ENCODE measurements at regions not wholly inside any gene's neighbourhood (a gene's known extent, or its start where the extent isn't known, plus 50 kb on each side); places are given as distances from the start of the nearest gene placed in this dataset.

DNA sequence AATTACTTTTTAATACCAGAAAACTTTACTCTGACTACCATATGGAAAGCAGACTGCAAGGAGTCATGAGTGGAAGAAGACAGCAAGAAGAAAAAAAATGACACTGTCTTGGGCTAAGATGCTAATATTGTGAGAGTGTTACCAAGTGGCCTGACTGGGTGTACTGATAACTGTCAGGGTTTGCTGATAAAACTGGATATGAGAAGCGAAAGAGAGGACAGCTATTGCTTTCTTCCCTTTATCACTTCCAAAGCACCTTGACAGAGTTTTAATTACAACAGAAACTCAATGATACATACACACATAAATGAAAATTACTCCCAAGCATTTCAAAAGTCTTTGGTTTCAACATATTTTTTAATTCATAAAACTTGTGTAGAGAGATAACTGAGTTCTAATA lies 368.5 kb downstream of the ZEB2 start:
- TF ChIP-seq GLIS1 (tag by site-specific recombination; IDR thresholded peaks at IDR 0.05) (no peak), CTCF (tag by site-specific recombination; IDR thresholded peaks at IDR 0.05) (no peak), ZSCAN5A (tag by site-specific recombination; IDR thresholded peaks at IDR 0.05) (no peak), ZNF529 (tag by site-specific recombination; IDR thresholded peaks at IDR 0.05; ENCODE audit: insufficient replicate concordance) (no peak), OSR2 (tag by site-specific recombination; IDR thresholded peaks at IDR 0.05) (no peak), ZFHX2 (tag by site-specific recombination; conservative IDR thresholded peaks at IDR 0.05) (no peak), ZNF311 (tag by site-specific recombination; IDR thresholded peaks at IDR 0.05; ENCODE audit: borderline replicate concordance) (no peak), ZEB2 (tag by site-specific recombination; IDR thresholded peaks at IDR 0.05) (no peak), MEIS1 (CRISPR knock-in tag; IDR thresholded peaks at IDR 0.05; ENCODE audit: borderline replicate concordance) (no peak), REPIN1 (tag by site-specific recombination; IDR thresholded peaks at IDR 0.05; ENCODE audit: low read depth) (no peak)
- TF ChIP-seq, protein P1, sequence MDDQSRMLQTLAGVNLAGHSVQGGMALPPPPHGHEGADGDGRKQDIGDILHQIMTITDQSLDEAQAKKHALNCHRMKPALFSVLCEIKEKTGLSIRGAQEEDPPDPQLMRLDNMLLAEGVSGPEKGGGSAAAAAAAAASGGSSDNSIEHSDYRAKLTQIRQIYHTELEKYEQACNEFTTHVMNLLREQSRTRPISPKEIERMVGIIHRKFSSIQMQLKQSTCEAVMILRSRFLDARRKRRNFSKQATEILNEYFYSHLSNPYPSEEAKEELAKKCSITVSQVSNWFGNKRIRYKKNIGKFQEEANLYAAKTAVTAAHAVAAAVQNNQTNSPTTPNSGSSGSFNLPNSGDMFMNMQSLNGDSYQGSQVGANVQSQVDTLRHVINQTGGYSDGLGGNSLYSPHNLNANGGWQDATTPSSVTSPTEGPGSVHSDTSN (CRISPR knock-in tag; IDR thresholded peaks at IDR 0.05): no peak
- TF ChIP-seq, protein P2, sequence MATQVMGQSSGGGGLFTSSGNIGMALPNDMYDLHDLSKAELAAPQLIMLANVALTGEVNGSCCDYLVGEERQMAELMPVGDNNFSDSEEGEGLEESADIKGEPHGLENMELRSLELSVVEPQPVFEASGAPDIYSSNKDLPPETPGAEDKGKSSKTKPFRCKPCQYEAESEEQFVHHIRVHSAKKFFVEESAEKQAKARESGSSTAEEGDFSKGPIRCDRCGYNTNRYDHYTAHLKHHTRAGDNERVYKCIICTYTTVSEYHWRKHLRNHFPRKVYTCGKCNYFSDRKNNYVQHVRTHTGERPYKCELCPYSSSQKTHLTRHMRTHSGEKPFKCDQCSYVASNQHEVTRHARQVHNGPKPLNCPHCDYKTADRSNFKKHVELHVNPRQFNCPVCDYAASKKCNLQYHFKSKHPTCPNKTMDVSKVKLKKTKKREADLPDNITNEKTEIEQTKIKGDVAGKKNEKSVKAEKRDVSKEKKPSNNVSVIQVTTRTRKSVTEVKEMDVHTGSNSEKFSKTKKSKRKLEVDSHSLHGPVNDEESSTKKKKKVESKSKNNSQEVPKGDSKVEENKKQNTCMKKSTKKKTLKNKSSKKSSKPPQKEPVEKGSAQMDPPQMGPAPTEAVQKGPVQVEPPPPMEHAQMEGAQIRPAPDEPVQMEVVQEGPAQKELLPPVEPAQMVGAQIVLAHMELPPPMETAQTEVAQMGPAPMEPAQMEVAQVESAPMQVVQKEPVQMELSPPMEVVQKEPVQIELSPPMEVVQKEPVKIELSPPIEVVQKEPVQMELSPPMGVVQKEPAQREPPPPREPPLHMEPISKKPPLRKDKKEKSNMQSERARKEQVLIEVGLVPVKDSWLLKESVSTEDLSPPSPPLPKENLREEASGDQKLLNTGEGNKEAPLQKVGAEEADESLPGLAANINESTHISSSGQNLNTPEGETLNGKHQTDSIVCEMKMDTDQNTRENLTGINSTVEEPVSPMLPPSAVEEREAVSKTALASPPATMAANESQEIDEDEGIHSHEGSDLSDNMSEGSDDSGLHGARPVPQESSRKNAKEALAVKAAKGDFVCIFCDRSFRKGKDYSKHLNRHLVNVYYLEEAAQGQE (tag by site-specific recombination; IDR thresholded peaks at IDR 0.05): no peak
- TF ChIP-seq, protein P3, sequence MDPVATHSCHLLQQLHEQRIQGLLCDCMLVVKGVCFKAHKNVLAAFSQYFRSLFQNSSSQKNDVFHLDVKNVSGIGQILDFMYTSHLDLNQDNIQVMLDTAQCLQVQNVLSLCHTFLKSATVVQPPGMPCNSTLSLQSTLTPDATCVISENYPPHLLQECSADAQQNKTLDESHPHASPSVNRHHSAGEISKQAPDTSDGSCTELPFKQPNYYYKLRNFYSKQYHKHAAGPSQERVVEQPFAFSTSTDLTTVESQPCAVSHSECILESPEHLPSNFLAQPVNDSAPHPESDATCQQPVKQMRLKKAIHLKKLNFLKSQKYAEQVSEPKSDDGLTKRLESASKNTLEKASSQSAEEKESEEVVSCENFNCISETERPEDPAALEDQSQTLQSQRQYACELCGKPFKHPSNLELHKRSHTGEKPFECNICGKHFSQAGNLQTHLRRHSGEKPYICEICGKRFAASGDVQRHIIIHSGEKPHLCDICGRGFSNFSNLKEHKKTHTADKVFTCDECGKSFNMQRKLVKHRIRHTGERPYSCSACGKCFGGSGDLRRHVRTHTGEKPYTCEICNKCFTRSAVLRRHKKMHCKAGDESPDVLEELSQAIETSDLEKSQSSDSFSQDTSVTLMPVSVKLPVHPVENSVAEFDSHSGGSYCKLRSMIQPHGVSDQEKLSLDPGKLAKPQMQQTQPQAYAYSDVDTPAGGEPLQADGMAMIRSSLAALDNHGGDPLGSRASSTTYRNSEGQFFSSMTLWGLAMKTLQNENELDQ (tag by site-specific recombination; IDR thresholded peaks at IDR 0.05; ENCODE audit: low read depth): no peak
- TF ChIP-seq, protein P4, sequence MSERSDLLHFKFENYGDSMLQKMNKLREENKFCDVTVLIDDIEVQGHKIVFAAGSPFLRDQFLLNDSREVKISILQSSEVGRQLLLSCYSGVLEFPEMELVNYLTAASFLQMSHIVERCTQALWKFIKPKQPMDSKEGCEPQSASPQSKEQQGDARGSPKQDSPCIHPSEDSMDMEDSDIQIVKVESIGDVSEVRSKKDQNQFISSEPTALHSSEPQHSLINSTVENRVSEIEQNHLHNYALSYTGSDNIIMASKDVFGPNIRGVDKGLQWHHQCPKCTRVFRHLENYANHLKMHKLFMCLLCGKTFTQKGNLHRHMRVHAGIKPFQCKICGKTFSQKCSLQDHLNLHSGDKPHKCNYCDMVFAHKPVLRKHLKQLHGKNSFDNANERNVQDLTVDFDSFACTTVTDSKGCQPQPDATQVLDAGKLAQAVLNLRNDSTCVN (tag by site-specific recombination; optimal IDR thresholded peaks at IDR 0.05): no peak
